Sigmoid colon (tissue), 6 donors: ENCODE measurements at regions not wholly inside any gene's neighbourhood (a gene's known extent, or its start where the extent isn't known, plus 50 kb on each side); places are given as distances from the start of the nearest gene placed in this dataset.

Experiments used
- DNase-seq: peaks from one replicate; pipeline ENCODE4 v3.0.0-alpha.2; 2019
- H3K27ac ChIP-seq, 4 donors: fragments of 200-600 bp; sonication (generic); one replicate each; pipeline ENCODE4 v1.5.1; 2016 to 2019; ENCODE audit warnings: mild to moderate bottlenecking in 1 of 4
- H3K27me3 ChIP-seq, 3 donors: fragments of 200-600 bp; sonication (generic); one replicate each; pipeline ENCODE4 v1.5.1; 2019; ENCODE audit warnings: mild to moderate bottlenecking in 1 of 3
- H3K36me3 ChIP-seq, 4 donors: fragments of 200-600 bp; sonication (generic); one replicate each; pipeline ENCODE4 v1.5.1; 2016 to 2019
- H3K4me1 ChIP-seq, 4 donors: fragments of 200-600 bp; sonication (generic); one replicate each; pipeline ENCODE4 v1.5.1; 2017 to 2019
- H3K4me3 ChIP-seq, 4 donors: fragments of 200-600 bp; sonication (generic); one replicate each; pipeline ENCODE4 v1.5.1; 2017 to 2019; ENCODE audit warnings: mild to moderate bottlenecking in 2 of 4, moderate library complexity in 1 of 4
- H3K9me3 ChIP-seq, 4 donors: fragments of 200-600 bp in 3 of 4; sonication (generic) in 3 of 4; one replicate each; pipeline versions ENCODE4 v1.5.1 to v1.6.1; 2013 to 2019
- CTCF ChIP-seq, 4 experiments: fragments of 450-650 bp in 3 of 4; fragments of 200-600 bp in 1 of 4; IDR thresholded peaks; one replicate each; pipeline ENCODE4 v1.5.1; 2016 to 2019; ENCODE audit warnings: antibody characterized with exemption in 4 of 4, mild to moderate bottlenecking in 3 of 4, moderate library complexity in 2 of 4
- EP300 ChIP-seq, 4 donors: sonication (generic); formaldehyde crosslinking; IDR thresholded peaks; one replicate each; pipeline ENCODE4 v1.6.1; 2017; ENCODE audit warnings: antibody characterized with exemption in 4 of 4
- POLR2A ChIP-seq, 2 donors: fragments of 450-650 bp; IDR thresholded peaks; one replicate each; pipeline ENCODE4 v1.6.1; 2016; ENCODE audit warnings: antibody characterized with exemption in 2 of 2, mild to moderate bottlenecking in 2 of 2, moderate library complexity in 2 of 2
- POLR2AphosphoS5 ChIP-seq, 4 donors: sonication (generic); formaldehyde crosslinking; IDR thresholded peaks; one replicate each; pipeline ENCODE4 v1.6.1; 2017; ENCODE audit warnings: antibody characterized with exemption in 4 of 4
- WGBS, 2 donors: extraction: QIAGEN DNeasy Blood & Tissue Kit; methylation state at CpG; one replicate each; pipeline ENCODE4 v1.1.7; 2013; 5-methylcytosine and 5-hydroxymethylcytosine counted together
- intact Hi-C: fragments of 100-400 bp; cut with DNase I; formaldehyde crosslinking; loops from one replicate; pipeline ENCODE4 v1.15.1; 2023
- donor health status: healthy with polysubstance abuse.
- donor health status: healthy.

DNA sequence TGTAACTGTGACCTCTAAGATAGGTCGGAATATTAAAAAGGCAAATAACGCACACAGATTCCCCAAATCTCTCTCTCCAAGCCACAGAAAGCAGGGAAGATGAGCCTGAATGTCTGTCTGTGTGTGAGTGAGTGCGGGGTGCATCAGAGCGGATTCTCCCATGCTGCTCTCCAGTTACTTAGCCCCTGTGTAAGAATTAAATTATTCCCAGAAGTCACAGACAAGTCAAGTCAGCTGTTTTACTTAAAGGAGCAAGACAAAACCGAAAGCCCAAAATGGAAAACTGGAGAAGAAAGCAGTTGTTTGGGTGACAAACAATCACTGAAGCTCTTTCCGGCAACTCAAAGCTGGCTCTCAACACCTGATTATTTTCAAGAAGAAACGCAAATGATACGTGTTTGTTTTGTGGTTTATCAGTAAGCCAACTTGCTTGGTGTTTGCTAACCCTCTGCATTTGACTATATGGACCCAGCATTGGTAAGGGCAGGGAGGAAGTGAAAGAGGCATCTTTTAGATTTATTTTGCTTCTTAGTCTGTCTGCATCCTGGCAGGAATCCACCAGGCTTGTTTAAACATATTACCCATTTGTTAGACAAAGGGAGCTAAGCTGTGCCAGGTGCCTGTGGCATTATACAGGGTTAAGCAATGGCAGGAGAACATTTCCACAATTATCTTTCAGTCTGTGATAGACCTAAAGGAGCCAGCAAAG lies 121.5 kb upstream of the CREB1 start:
- intact Hi-C loops = no loop called here
- DNase-seq = no peak
- no peak for TF ChIP-seq POLR2A (IDR thresholded peaks at IDR 0.05)
- no peak for TF ChIP-seq EP300 (IDR thresholded peaks at IDR 0.05)
- no peak for TF ChIP-seq POLR2AphosphoS5 (IDR thresholded peaks at IDR 0.05)
- no peak for TF ChIP-seq CTCF (IDR thresholded peaks at IDR 0.05)
- Histone ChIP-seq H3K27ac (no peak overlapping the region), H3K27me3 (no peaks in the 10 kb centered on the region), H3K4me1 (peaks cover 0 to 15% (median 6%) of the 10 kb centered on the region in 4 donors), H3K36me3 (no peaks in the 10 kb centered on the region), H3K4me3 (no peak overlapping the region), H3K9me3 (no peaks in the 10 kb centered on the region)
- WGBS, 2 donors = 51 to 75% methylated on average over 8 of the region's 8 CpGs

GRCh38 chr2:207409517-207409916 lies 120.2 kb upstream of the CREB1 start:
- Histone ChIP-seq H3K4me3 (no peak overlapping the region), H3K36me3 (no peaks in the 10 kb centered on the region), H3K27me3 (no peaks in the 10 kb centered on the region), H3K4me1 (peaks cover 0 to 15% (median 6%) of the 10 kb centered on the region in 4 donors), H3K27ac (peak overlapping the region in 1 of 4 donors; percentile 55), H3K9me3 (no peaks in the 10 kb centered on the region)
- DNase-seq = no peak
- 84% methylated on average over 4 of the region's 4 CpGs for WGBS, 2 donors
- intact Hi-C loops = no loop called here
- TF ChIP-seq POLR2AphosphoS5 (IDR thresholded peaks at IDR 0.05) = no peak
- no peak for TF ChIP-seq CTCF (IDR thresholded peaks at IDR 0.05)
- TF ChIP-seq EP300 (IDR thresholded peaks at IDR 0.05) = no peak
- TF ChIP-seq POLR2A (IDR thresholded peaks at IDR 0.05) = no peak

- no peaks in the 10 kb centered on the region for H3K36me3 ChIP-seq
- TF ChIP-seq EP300 (IDR thresholded peaks at IDR 0.05) = no peak
- no peak for TF ChIP-seq CTCF (IDR thresholded peaks at IDR 0.05)
- TF ChIP-seq POLR2A (IDR thresholded peaks at IDR 0.05) = no peak
- TF ChIP-seq POLR2AphosphoS5 (IDR thresholded peaks at IDR 0.05) = no peak
- intact Hi-C loops = no loop called here
- DNase-seq = no peak
- no peaks in the 10 kb centered on the region for H3K9me3 ChIP-seq
- WGBS, 2 donors = 80 to 89% methylated on average over 6 of the region's 6 CpGs
- H3K4me3 ChIP-seq = no peak overlapping the region
- no peak overlapping the region for H3K27ac ChIP-seq
- no peaks in the 10 kb centered on the region for H3K27me3 ChIP-seq
- peaks cover 0 to 15% (median 6%) of the 10 kb centered on the region in 4 donors for H3K4me1 ChIP-seq
Measured at GRCh38 chr2:207412787-207413310, 116.9 kb upstream of the CREB1 start.

DNA sequence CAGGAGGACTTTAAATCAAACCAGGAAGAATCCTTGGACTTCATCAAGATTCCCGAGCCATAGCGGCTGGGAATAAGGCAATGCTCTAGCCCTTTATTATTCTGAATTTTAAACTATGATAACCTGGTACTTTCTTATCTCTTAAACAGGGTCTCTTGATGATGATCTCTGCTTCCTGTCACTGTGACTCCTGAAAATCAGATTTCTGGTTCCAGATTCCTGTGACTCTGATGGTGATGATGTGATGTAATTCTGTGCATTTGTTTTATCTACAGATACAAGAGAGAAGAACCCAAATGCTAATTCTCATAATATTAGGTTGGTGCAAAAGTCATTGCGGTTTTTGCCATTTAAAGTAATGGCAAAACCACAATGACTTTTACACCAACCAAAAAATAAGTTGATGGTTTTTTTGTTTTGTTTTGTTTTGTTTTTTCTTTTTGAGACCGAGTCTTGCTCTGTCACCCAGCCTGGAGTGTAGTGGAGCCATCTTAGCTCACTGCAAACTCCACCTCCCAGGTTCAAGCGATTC lies 116.3 kb upstream of the CREB1 start:
- Histone ChIP-seq H3K4me1 (peaks cover 0 to 12% (median 6%) of the 10 kb centered on the region in 4 donors), H3K27ac (no peak overlapping the region), H3K4me3 (no peak overlapping the region), H3K36me3 (no peaks in the 10 kb centered on the region), H3K27me3 (no peaks in the 10 kb centered on the region), H3K9me3 (no peaks in the 10 kb centered on the region)
- intact Hi-C loops = no loop called here
- no peak for DNase-seq
- no peak for TF ChIP-seq POLR2AphosphoS5 (IDR thresholded peaks at IDR 0.05)
- TF ChIP-seq EP300 (IDR thresholded peaks at IDR 0.05) = no peak
- TF ChIP-seq POLR2A (IDR thresholded peaks at IDR 0.05) = no peak
- TF ChIP-seq CTCF (IDR thresholded peaks at IDR 0.05) = no peak
- 94 to 95% methylated on average over 5 of the region's 5 CpGs for WGBS, 2 donors
